ENCODE measurements at regions not wholly inside any gene's neighbourhood (a gene's known extent, or its start where the extent isn't known, plus 50 kb on each side); places are given as distances from the start of the nearest gene placed in this dataset.
"Not testable (repeated sequence)": the region's sequence is repeated elsewhere in the genome, so short reads cannot be mapped to it uniquely, and the experiment has no call there.

GRCh38 chr13:50543782-50544181 lies 299.7 kb downstream of the DLEU7 start:
- DNase-seq, result no peak

DNA sequence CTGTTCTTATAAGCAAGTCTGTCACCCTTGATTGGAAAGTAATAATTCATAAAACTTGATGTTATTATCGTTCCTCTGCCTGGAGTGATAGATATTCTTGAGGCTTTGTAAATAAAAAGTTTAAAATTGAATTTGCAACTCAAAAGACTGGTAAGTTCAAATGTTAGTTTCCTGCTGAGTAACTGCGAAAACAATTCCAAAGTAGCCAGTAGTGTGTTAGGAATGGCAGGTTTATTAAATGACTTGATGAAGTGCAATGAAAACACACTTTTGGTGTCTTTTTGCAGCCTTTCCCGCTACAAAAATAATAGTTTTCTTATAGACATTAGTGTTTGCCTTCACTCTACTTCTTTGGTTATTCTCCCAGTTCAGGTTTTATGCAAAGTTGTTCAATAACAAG lies 299.3 kb downstream of the DLEU7 start:
- no peak for DNase-seq

DNA sequence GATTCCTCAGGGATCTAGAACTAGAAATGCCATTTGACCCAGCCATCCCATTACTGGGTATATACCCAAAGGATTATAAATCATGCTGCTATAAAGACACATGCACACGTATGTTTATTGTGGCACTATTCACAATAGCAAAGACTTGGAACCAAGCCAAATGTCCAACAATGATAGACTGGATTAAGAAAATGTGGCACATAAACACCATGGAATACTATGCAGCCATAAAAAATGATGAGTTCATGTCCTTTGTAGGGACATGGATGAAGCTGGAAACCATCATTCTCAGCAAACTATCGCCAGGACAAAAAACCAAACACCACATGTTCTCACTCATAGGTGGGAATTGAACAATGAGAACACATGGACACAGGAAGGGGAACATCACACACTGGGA lies 296.3 kb downstream of the DLEU7 start:
- DNase-seq, result not testable (repeated sequence)

GRCh38 chr13:50548586-50548985 lies 294.9 kb downstream of the DLEU7 start:
- DNase-seq, result no peak

- no peak for DNase-seq
Measured at GRCh38 chr13:50549221-50549942, 294.1 kb downstream of the DLEU7 start.

GRCh38 chr13:50550151-50550550 lies 293.3 kb downstream of the DLEU7 start:
- no peak for DNase-seq

GRCh38 chr13:50552424-50552966 lies 291.0 kb downstream of the DLEU7 start:
- no peak for DNase-seq

DNA sequence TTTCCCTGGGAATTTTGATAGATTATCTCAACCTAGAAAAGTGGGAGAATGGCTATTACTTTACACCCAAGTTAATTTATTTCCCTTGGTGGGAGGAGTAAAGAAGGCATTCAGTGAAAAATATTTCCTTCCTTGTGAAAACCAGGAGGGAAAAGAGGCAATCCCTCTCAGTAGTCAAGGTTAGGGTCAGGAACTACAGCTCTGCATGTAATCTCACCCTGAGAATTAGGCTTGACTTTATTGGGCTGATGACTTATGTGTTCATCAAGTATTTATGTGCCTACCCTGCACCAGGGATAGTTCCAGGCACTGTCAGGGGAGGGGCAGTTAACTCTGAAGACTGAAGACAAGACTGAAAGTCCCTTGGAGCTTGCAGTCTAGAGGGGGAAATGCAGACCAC lies 281.8 kb downstream of the DLEU7 start:
- no peak for DNase-seq

- DNase-seq, result no peak
Measured at GRCh38 chr13:50566646-50567045, 276.8 kb downstream of the DLEU7 start.

GRCh38 chr13:50572129-50572528 lies 271.4 kb downstream of the DLEU7 start:
- no peak for DNase-seq

- no peak for DNase-seq
Measured at GRCh38 chr13:50573066-50573465, 270.4 kb downstream of the DLEU7 start.

DNA sequence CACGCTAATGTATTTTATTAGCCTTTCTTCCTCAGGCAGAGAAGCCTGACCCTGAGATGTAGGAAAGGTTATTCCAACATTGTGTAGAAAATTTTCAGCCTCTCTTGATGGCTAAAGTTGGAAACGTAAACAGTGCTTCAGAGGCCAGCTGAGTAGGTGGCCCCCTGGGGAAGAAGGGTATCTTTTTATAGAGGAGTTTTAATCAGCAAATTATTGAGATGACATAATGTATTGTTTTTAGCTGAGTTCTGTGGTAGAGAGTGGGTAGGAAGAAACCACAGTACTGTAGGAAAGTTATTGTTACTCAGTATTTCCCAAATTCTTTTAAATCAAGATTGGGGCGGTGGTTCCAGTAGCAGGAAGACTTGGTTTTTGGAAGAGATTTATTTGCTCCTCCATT lies 268.8 kb downstream of the DLEU7 start:
- no peak for DNase-seq

DNA sequence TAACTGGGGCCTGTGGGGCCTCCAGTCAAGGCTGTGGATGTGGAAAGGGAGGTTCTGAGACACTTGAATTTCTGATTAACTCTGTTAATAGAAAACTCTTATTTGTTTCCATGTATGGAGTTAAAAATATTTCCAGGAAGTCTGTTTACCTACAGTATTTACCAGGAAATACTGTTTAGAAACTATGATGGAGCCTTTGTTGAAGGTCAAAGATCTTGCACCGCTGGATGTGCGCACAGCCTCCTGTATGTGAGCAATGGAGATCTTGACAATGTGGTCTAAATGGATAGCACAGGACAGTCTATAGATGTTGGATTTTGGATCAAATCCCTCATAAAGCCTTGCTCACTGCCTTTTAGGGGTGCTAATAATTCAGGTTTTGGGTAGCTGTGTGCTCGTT lies 268.4 kb downstream of the DLEU7 start:
- no peak for DNase-seq

DNA sequence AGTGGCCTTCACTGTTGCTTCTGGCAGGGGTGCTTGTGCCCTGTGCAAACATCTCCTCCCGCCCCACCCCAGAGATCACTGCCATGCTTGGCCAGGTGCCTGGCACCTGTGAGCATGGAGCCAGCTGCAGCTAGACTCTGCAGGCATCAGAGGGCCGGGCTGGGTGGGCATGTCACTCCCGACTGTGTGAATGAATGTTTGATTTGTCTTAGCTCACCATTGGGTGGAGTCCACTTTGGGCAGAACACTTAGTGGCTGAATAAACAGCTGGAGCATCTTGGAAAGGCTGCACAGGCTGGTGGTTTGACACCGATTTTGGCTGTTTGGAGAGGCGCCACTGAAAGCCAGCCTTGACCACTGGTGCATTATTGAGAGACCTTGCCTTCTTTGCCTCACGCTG lies 267.3 kb downstream of the DLEU7 start:
- DNase-seq, result no peak

GRCh38 chr13:50577806-50578205 lies 265.7 kb downstream of the DLEU7 start:
- DNase-seq, result no peak

DNA sequence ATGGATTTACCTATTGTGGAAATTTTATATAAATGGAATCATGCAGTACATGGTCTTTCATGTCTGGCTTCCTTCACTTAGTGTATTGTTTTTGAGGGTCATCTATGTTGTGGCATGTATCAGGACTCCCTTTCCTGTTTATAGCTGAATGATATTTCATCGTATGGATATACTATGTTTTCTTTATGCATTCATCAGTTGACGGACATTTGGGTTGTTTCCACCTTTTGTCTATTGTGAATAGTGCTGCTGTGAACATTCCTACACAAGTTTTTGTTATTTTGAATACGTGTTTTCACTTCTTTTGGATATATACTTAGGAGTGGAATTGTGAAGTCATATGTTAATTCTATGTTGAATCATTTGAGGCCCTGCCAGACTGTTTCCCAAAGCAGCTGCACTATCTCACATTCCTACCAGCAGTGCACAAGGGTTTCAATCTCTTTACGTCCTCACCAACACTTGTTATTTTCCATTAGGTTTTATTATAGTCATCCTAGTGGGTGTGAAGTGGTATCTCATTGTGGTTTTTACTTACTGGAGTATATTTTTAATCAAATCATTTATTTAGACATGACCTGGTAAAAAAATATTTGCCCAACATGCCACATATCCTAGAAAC lies 262.7 kb downstream of the DLEU7 start:
- no peak for DNase-seq

- DNase-seq, result no peak
Measured at GRCh38 chr13:50581586-50582196, 261.8 kb downstream of the DLEU7 start.

DNA sequence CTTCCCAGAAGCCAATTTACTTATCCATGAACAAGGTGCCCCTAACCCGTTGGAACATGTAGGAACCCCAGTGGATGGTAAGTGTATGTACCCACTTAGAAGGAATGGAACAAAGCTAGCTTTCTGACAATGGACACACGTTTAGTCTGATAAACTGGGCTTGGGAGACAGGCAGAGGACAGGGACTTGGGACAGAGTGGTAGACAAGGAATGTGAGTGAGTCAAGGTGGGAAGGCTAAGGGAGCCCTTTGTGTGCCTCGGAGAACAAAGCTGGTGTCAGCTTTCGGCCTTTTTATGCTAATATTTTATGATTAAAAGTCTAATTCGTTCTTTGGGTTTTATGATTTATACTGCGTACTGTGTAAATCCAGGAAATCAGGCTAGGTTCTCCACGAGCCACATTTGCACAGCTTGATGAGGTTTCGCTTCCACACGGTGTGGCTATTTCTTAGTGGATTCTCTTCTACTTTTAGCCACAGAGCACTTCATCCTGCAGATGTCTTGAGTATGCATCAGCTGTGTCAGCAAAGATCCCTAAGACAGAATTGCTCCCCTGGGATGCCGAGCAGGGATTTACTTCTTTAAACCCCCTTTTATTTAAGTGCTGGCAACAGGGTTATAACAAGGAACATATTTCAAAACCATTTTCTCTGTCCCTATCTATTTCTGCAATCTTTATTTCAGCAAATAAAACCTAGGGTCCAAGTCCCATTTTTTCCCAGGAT lies 258.5 kb downstream of the DLEU7 start:
- DNase-seq, result no peak

GRCh38 chr13:50585674-50586413 lies 257.6 kb downstream of the DLEU7 start:
- DNase-seq, result no peak

DNA sequence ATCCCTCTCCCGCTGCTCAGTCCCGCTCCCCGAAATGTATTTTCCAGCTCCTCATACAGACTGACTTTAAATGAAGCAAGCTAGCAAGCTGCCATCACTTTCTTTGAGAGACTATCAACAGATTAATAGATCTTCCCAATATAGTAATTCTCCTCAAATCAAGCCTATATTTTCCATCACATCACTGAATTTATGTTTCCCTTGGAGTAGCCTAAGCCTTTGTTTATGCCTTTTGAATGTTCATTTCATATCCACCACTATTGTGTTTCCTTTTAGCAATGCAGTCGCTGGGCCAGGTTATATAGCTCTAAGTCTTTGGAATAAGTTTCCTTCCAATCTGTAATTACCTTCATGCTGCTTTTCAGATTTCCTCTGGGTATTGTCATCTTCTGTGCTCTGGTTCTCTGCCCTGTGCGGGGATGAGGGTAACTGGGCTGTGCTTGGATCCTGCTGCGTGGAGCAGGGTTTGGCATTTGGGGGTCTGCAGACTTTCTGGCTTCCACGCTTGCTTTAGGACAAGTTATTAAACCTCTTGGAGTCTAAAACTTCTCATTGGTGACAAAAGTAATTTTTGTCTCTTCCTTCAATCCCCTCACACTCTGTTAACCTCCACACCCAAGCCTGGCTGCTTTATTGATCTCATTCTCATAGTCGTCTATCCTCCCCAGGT lies 256.9 kb downstream of the DLEU7 start:
- no peak for DNase-seq

DNA sequence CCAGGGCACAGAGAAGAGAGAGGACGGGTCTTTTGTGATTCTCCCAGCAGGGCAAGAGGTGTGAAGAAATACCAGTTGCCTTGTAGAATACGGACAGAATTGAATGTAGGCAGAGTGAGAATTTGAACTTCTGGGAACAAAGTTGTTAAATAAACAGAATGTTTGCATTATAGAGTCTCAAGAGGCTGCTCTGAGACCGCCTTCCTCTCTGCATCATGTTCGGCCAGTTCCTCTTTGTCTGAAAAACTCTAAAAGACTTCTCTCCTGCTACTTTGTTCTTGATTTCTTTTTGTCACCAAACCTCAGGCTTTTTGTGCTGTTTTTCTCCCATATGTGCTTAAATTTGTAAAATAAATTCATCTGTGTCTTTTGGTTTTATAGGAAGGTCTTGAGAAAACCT lies 256.4 kb downstream of the DLEU7 start:
- no peak for DNase-seq
